Kidney glomerular epithelial cell (primary cell): ENCODE measurements at regions not wholly inside any gene's neighbourhood (a gene's known extent, or its start where the extent isn't known, plus 50 kb on each side); places are given as distances from the start of the nearest gene placed in this dataset.
"Not testable (repeated sequence)": the region's sequence is repeated elsewhere in the genome, so short reads cannot be mapped to it uniquely, and the experiment has no call there.

ENCODE experiments used
- DNase-seq: peaks from one replicate; lab custom pipeline; 2025; lab: John Stamatoyannopoulos, UW

- no peak for DNase-seq
These were observed 1410.1 kb upstream of the ADGRB3 start for GRCh38 chr6:67224989-67225388.

DNA sequence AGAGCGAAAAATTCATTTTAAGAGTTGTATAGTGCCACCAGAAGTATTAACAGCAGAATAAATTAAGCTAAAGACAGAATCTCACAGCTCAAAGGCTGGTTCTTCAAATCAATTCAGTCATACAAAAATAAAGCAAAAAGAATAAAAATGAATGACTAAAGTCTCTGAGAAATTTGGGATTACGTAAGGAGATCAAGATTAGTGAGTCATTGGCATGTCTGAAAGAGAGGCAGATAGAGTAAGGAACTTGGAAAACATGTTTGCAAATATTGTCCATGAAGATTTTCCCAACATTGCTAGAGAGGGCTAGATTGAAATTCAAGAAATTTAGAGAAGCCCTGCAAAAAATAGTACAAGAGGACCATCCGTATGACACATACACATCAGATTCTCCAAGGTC is 1413.9 kb upstream of the ADGRB3 start:
- DNase-seq, result no peak

- no peak for DNase-seq
These were observed 1415.7 kb upstream of the ADGRB3 start for GRCh38 chr6:67219346-67219745.

- DNase-seq, result no peak
These were observed 1422.5 kb upstream of the ADGRB3 start for GRCh38 chr6:67212584-67212983.

GRCh38 chr6:67210450-67210849 is 1424.6 kb upstream of the ADGRB3 start:
- no peak for DNase-seq

DNA sequence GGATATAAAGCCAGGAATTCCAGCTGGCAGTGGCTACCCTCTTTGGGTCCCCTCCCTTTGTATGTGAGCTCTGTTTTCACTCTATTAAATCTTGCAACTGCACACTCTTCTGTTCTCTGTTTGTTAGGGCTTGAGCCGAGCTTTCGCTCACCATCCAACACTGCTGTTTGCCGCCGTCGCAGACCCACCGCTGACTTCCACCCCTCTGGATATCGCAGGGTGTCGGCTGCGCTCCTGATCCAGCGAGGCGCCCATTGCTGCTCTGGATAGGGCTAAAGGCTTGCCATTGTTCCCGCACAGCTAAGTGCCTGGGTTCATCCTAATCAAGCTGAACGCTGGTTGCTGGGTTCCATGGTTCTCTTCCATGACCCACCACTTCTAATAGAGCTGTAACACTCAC is 1433.5 kb upstream of the ADGRB3 start:
- no peak for DNase-seq

DNA sequence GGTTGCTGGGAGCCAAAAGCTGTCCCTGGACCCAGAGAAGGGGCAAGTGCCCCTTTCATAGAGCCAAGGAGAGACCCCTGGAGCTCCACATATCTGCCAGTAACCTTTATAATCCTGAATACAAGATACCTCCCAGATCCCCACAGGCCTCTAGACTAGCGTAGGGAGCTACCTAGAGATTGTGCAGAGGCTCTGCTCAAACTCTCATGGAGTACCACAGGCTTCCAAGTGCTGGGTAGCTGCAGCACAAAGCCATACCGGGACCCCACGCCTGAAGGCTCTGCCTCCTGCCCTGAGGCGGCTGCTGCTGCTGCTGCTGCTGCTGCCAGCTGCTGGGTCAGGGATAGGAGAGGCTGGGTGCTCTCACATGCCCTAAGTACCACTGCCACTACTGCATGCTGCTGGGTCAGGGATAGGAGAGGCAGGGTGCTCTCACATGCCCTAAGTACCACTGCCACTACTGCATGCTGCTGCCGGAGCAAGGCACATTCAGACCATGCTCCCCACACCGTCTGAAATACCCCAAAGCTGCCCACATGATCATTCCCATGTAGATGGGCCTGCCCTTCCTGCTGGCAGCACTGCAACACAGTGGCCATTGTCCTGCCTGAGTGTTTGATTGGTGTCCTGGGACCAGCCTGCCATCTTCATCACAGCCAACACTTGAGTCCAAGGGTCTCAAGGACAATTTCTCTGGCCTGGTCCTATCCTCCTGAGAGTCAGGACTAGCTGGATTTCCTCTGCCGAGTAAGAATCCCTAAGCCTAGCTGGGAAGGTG is 1434.3 kb upstream of the ADGRB3 start:
- DNase-seq, result no peak

DNA sequence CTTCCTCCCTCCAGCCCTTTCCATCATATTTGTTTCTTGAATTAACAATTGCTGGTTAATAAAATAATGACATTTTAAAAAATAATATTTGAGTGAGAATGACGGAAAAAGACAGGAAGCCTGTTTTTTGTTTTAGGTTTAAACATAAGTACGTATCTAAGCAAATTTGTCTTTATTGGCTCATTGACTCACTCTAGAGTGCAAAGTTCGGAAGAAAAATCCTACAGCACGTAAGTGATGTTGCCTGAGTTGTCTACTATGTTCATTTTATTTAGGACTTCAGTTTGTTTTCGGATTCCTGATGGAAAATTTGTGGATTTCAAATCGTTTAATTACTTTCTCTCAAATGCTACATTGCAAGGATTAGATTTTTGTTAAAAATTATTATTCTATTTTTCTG is 1435.7 kb upstream of the ADGRB3 start:
- no peak for DNase-seq

DNA sequence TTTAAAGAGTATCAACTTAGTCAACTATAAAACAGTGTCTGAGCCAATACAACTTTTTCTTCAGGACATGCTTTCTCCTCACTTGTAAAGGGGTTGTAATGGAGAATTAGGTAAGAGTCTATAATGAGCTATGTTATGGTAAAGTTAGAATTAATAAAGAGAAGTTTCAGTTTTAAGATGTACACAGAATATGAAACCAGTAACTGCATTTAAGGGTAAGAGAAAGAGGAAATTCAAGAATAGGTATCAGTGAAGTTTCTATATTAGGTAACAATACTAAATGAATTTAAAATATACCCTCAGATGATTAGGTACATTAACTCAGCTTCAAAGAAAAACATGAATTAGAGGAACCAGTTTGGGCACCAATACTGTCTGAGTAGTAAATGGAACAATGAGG is 1444.3 kb upstream of the ADGRB3 start:
- DNase-seq, result no peak

GRCh38 chr6:67184405-67184804 is 1450.7 kb upstream of the ADGRB3 start:
- DNase-seq, result no peak

DNA sequence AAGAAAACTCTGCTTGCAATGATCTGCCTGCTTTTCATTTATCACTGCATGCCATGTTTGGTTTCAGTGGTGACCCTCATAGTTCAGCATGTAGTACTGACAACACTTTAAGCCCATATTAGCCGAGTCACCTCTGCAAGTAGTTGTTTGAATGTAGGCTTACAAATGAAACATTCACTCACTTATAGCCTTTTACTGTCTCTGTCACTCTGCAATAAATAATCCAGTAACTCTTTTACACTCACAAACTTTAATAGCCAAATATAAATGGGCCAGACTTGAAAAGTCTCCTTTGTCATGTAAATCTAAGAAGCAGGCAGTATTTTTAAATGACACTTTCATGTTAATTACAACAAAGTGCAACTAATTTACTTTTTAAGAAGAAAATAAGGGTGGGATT is 1460.0 kb upstream of the ADGRB3 start:
- DNase-seq, result no peak

DNA sequence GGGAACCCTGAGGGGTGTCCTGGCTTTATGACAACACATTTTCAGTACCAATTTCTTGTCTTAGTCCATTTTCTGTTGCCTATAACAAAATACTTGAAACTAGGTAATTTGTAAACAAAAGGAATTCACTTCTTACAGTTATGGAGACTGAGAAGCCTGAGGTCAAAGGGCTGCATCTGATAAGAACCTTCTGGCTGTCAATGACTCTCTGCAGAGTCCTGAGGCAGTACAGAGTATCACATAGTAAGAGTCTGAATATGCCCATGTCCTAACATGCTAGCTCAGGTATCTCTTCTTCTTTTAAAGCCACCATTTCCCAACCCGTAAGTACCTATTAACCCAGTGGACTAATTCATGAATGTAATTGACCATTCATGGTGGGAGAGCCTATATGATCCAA is 1458.6 kb upstream of the EYS start:
- DNase-seq, result no peak

GRCh38 chr6:67160820-67161219 is 1453.8 kb upstream of the EYS start:
- no peak for DNase-seq

- DNase-seq, result no peak
These were observed 1434.0 kb upstream of the EYS start for GRCh38 chr6:67141005-67141404.

DNA sequence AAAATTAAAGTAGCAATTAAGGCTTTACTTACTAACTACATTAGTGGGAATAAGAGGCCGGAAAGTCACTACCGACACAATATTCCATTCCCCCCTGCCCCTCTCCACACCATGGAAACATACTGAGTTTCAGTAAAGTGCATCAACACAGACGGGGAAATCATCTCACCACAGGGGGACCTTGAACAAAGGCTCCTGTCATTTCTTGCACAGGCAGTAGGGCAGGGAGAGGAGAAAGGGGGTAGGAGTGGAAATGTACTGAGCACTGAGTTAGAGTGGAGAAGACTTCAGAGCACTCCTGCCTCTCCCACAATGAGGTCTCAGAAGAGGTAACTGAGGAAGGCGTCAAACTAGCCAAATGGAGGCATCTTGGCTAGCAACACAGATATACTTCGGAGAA is 1426.9 kb upstream of the EYS start:
- DNase-seq, result no peak

DNA sequence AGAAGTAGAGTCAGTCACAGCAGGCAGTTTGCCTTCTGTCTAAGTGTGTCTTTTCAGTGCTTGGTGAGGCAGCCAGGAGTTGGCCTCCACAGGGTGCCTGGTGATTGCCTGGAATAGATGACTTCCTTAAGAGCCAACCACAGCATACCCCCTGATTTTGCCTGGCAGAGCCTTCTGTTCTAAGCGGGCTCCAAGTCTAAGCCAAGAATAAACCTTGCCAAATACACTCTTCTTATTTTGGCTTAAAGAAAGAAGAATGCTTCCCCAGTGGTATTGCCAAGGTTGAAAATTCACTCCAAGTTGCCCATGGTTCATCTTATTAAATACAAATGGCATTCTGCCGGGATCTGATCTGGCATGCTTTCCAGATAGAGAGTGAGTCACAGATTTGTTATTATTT is 1424.8 kb upstream of the EYS start:
- no peak for DNase-seq

GRCh38 chr6:67129780-67130179 is 1422.8 kb upstream of the EYS start:
- DNase-seq, result no peak

- no peak for DNase-seq
These were observed 1420.0 kb upstream of the EYS start for GRCh38 chr6:67127041-67127440.

DNA sequence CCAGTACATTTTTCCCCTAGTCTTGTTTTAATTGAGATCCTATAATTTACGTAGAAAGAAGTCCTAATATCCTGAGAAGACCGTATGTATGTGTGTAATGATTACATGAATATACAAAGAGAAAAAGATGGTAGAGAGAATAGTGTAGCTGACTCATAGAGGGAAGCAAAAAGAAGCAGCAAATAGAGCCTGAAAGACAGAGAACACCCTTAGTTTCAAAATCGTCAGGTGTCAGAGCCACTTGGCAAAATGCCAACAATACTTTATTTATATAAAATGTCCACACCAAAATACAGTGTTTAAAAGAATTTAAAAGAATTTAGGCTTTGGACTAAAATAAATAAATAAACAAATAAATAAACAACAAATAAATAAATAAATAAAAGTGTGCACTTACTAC is 1414.1 kb upstream of the EYS start:
- no peak for DNase-seq

- no peak for DNase-seq
These were observed 1405.1 kb upstream of the EYS start for GRCh38 chr6:67112120-67112519.

GRCh38 chr6:67102743-67103142 is 1395.7 kb upstream of the EYS start:
- no peak for DNase-seq

- DNase-seq, result not testable (repeated sequence)
These were observed 1388.7 kb upstream of the EYS start for GRCh38 chr6:67095618-67096226.

GRCh38 chr6:67094431-67094946 is 1387.5 kb upstream of the EYS start:
- no peak for DNase-seq

- no peak for DNase-seq
These were observed 1366.9 kb upstream of the EYS start for GRCh38 chr6:67073938-67074337.
